HG03558 (cell line): ENCODE measurements at regions not wholly inside any gene's neighbourhood (a gene's known extent, or its start where the extent isn't known, plus 50 kb on each side); places are given as distances from the start of the nearest gene placed in this dataset.

Experiments used
- ATAC-seq: cut with Tn5 transposase; IDR thresholded peaks from one replicate; pipeline ENCODE4 v1.9.1; 2021; ENCODE audit warnings: moderate number of reproducible peaks; ENCODE audit not compliant: unreplicated experiment; ENCODE audit errors: extremely low read depth

DNA sequence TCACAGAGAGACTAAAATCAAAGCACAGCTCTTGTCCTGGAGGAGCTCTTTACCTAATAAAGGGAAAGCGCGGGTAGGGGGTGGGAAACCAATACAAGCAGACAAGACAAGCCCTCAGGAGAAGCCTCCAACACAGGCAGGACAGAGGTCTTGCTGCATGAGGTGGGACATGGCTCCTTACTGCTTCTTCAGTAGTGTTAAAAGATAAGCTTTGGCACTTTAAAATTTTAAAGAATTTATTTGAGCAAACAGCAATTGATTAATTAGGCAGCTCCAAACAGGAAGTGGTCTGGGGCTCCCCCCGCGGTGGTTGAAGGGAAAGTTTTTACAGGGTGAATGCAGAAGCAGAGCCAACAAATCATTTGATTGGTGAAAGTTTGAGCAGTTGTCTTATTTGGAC is 50.3 kb upstream of the MACC1 start:
- no peak for ATAC-seq

DNA sequence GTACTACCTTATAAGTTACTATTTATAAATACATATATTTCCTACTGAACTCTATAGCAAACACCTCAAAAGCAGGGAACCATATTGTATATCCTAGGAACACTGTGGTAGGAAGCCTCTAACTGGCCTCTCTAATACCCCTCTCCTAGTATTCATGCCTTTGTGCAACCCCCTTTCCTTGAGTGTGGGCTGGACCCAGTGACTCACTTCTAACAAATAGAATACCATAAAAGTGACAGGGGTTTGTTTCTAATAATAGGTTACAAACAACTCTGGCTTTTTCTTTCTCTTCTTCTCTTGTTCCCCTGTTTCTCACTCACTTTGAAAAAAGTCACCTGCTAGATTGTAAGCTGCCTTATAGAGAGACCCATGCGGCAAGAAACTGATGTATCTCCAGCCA is 51.6 kb upstream of the MACC1 start:
- ATAC-seq, result no peak

DNA sequence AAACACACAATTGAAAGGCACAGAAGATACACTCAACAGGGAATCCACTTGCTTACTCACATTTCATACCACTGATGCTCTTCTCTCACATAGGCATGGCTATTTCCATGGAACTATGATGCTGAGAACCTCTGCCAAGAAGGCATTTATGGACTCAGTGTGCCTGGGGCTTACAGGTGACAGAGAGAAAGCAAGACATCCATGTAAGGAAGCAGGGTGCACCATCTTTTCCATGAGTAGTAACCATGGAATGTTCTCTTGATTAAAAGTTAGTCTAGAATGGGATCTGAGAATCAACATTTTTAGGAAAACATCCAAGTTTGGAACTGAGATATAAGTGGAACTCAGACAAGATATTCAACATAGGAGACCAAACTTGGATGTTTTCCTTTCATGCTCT is 52.5 kb upstream of the MACC1 start:
- ATAC-seq, result no peak

GRCh38 chr7:20270371-20270770 is 53.2 kb upstream of the MACC1 start:
- ATAC-seq, result no peak

- peak; percentile 96 for ATAC-seq
Observed at GRCh38 chr7:20270867-20271266, 53.7 kb upstream of the MACC1 start.

DNA sequence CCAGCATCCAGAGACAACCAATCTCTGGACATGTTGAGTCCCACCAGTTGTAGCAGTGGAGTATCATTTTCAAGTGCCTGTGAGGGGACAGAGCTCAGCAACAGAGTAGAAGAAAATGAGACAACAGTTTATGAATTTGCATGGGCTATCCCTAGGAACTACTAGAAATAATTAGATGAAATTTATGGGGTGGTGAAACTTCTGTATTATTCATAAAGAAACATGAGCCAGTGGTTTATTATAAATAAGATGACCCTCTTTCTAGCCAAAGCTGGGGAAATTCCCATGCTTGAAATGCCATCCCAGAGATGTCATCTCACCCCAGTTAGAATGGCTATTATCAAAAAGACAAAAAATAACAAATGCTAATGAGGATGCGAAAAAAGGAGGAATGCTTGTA is 55.1 kb upstream of the ITGB8 start:
- no peak for ATAC-seq

DNA sequence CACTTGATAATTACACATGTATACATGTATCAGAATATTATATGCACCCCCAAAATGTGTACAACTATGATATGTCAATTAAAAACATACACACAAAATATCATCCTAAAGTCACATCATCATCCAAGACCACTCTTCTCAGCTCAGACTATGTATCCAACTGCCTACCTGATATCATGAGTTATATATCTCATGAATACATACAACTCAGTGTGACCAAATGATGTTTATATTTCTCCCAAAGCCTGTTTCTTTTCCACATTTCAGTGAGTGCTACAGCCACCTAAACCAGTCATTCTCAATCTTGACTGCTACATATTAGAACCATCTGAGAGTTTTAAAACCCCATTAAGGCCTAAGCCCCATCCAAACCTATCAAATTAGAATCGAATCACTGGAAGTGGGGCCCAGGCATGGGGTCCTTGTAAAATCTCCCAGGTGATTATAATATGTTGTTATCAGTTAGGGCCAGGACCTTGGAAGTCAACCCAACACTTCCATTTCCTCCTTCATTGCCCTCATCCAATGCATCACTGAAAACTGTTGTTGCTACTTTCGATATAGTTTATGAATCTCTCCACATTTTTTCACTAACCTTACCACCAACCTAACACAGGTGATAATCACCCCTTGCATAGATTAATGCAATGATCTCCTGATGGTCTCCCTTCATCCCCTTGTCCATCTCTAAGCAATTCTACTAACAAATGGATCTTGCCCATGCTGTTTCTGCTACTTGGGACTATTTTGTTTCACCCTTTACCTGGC is 53.8 kb upstream of the ITGB8 start:
- ATAC-seq, result no peak

DNA sequence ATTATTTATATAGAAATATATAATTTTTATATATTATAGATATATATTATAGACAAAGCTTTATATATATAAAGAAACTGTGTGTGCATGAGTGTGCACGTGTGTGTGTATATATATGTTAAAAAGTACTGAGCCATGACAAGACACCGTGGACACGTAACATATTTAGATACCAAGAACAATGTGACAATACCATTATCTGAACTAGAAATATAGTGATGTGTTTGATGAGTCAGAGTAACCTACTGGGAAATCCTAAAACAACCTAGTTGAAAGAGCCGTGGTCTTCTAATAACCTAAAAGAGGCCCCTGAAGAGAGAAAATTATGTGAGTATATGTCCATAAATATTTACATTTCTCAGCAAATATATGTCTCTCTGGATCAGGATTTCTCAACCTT is 50.7 kb upstream of the ITGB8 start:
- no peak for ATAC-seq

- ATAC-seq, result no peak
Observed at GRCh38 chr7:20280475-20281351, 50.0 kb upstream of the ITGB8 start.
